ENCODE measurements at regions not wholly inside any gene's neighbourhood (a gene's known extent, or its start where the extent isn't known, plus 50 kb on each side); places are given as distances from the start of the nearest gene placed in this dataset.
"Not testable (repeated sequence)": the region's sequence is repeated elsewhere in the genome, so short reads cannot be mapped to it uniquely, and the experiment has no call there.

- Histone ChIP-seq H3K27me3 (no peaks in the 10 kb centered on the region), H3K4me1 (peaks cover 3% of the 10 kb centered on the region), H3K9me3 (no peaks in the 10 kb centered on the region), H3K27ac (no peak overlapping the region), H3K36me3 (replicated peaks in 1 of 2; ENCODE audit: insufficient read depth in 1 of 2, low read depth in 2 of 2) (no peaks in the 10 kb centered on the region), H3K4me3 (no peak overlapping the region)
- no peak for DNase-seq
- no peak for ATAC-seq
- no peak for TF ChIP-seq POLR2A (IDR thresholded peaks at IDR 0.05)
- TF ChIP-seq, protein P1, sequence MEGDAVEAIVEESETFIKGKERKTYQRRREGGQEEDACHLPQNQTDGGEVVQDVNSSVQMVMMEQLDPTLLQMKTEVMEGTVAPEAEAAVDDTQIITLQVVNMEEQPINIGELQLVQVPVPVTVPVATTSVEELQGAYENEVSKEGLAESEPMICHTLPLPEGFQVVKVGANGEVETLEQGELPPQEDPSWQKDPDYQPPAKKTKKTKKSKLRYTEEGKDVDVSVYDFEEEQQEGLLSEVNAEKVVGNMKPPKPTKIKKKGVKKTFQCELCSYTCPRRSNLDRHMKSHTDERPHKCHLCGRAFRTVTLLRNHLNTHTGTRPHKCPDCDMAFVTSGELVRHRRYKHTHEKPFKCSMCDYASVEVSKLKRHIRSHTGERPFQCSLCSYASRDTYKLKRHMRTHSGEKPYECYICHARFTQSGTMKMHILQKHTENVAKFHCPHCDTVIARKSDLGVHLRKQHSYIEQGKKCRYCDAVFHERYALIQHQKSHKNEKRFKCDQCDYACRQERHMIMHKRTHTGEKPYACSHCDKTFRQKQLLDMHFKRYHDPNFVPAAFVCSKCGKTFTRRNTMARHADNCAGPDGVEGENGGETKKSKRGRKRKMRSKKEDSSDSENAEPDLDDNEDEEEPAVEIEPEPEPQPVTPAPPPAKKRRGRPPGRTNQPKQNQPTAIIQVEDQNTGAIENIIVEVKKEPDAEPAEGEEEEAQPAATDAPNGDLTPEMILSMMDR (IDR thresholded peaks at IDR 0.05) = no peak
- intact Hi-C loops (cut with DNase I) = no loop called here
- 94 to 95% methylated on average over 5 of the region's 5 CpGs for WGBS, 2 donors
These were observed 78.8 kb upstream of the NR5A2 start for GRCh38 chr1:199948587-199949280.

- intact Hi-C loops (cut with DNase I) = loop anchor here (10.0 kb wide), 1 partner anchor 564 kb away; no protein-coding TSS in a partner anchor
- WGBS, 2 donors = 78 to 87% methylated on average over 6 of the region's 6 CpGs
These were observed 76.5 kb upstream of the NR5A2 start for GRCh38 chr1:199951005-199951404.

GRCh38 chr1:199953651-199954050 is 73.9 kb upstream of the NR5A2 start:
- ATAC-seq (no peak), DNase-seq (no peak)
- intact Hi-C loops (cut with DNase I) = loop anchor here (10.0 kb wide), 1 partner anchor 561 kb away; no protein-coding TSS in a partner anchor
- peaks cover 31% of the 10 kb centered on the region for H3K4me1 ChIP-seq
- peak overlapping the region in 2 of 4 donors; percentile 54 to 75 for H3K27ac ChIP-seq
- H3K36me3 ChIP-seq (replicated peaks in 1 of 2; ENCODE audit: insufficient read depth in 1 of 2, low read depth in 2 of 2) = no peaks in the 10 kb centered on the region
- 69 to 72% methylated on average over 4 of the region's 4 CpGs for WGBS, 2 donors
- no peaks in the 10 kb centered on the region for H3K9me3 ChIP-seq
- H3K4me3 ChIP-seq = no peak overlapping the region
- H3K27me3 ChIP-seq = no peaks in the 10 kb centered on the region
- TF ChIP-seq, protein P1 (IDR thresholded peaks at IDR 0.05) = no peak
- TF ChIP-seq POLR2A (IDR thresholded peaks at IDR 0.05) = no peak

More at GRCh38 chr1:199951005-199951404, 76.5 kb upstream of the NR5A2 start:
- H3K36me3 ChIP-seq (replicated peaks in 1 of 2; ENCODE audit: insufficient read depth in 1 of 2, low read depth in 2 of 2); ATAC-seq; H3K27me3 ChIP-seq; H3K9me3 ChIP-seq; H3K4me3 ChIP-seq; H3K27ac ChIP-seq: not testable (repeated sequence)
- DNase-seq = peak in 1 of 4 donors; percentile 18
- peaks cover 26% of the 10 kb centered on the region for H3K4me1 ChIP-seq

DNA sequence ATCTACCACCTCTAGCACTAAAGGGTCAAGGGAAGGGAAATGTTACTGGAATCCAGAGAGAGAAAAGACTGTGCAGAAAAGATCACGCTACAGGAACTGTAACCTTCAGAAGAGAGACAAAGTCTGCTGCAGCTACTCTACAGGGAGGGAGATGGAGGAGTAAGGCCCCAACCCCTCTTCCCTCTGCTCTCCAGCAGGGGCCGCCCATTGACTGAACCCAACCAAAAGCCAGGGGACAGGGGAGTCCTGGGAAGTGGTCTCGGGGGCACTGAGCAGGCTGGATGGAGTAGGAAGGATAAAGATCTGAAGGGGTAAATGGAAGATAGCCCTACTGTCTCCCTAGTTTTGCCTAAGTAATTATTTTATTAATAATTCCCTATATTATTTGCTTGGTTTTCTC is 72.8 kb upstream of the NR5A2 start:
- intact Hi-C loops (cut with DNase I) = loop anchor here (10.0 kb wide), 1 partner anchor 560 kb away; no protein-coding TSS in a partner anchor
- no peaks in the 10 kb centered on the region for H3K9me3 ChIP-seq
- no peaks in the 10 kb centered on the region for H3K27me3 ChIP-seq
- H3K4me1 ChIP-seq = peaks cover 31% of the 10 kb centered on the region
- H3K27ac ChIP-seq = peak overlapping the region in 3 of 4 donors; percentile 44 to 75 (median 54)
- no peaks in the 10 kb centered on the region for H3K36me3 ChIP-seq (replicated peaks in 1 of 2; ENCODE audit: insufficient read depth in 1 of 2, low read depth in 2 of 2)
- no peak overlapping the region for H3K4me3 ChIP-seq
- TF ChIP-seq POLR2A (IDR thresholded peaks at IDR 0.05) = no peak
- TF ChIP-seq, protein P1 (IDR thresholded peaks at IDR 0.05) = peak; percentile 40 to 70 (median 67)
- ATAC-seq = peak; percentile 78
- 24 to 30% methylated on average over 3 of the region's 3 CpGs for WGBS, 2 donors
- peak; percentile 67 to 74 (median 69) for DNase-seq

- H3K4me3 ChIP-seq = no peak overlapping the region
- intact Hi-C loops (cut with DNase I) = loop anchor here (10.0 kb wide), 1 partner anchor 560 kb away; no protein-coding TSS in a partner anchor
- no peaks in the 10 kb centered on the region for H3K9me3 ChIP-seq
- DNase-seq (peak; percentile 22 to 60 (median 23)), ATAC-seq (peak; percentile 83)
- peaks cover 31% of the 10 kb centered on the region for H3K4me1 ChIP-seq
- 25 to 26% methylated on average over 4 of the region's 4 CpGs for WGBS, 2 donors
- no peaks in the 10 kb centered on the region for H3K27me3 ChIP-seq
- H3K27ac ChIP-seq = peak overlapping the region; percentile 39 to 75 (median 70)
- H3K36me3 ChIP-seq (replicated peaks in 1 of 2; ENCODE audit: insufficient read depth in 1 of 2, low read depth in 2 of 2) = no peaks in the 10 kb centered on the region
- TF ChIP-seq, protein P1 (IDR thresholded peaks at IDR 0.05) = no peak
- TF ChIP-seq POLR2A (IDR thresholded peaks at IDR 0.05) = no peak
These were observed 72.3 kb upstream of the NR5A2 start for GRCh38 chr1:199955235-199955634.
